Activated naive CD4-positive, alpha-beta T cell treated with anti-CD3 and anti-CD28 coated beads, Interleukin-2, amount 50 U/mL, for 16 hours (primary cell): ENCODE measurements at regions not wholly inside any gene's neighbourhood (a gene's known extent, or its start where the extent isn't known, plus 50 kb on each side); places are given as distances from the start of the nearest gene placed in this dataset.

Experiments
- DNase-seq: peaks from one replicate; pipeline ENCODE4 v3.0.0-alpha.2; 2020

DNA sequence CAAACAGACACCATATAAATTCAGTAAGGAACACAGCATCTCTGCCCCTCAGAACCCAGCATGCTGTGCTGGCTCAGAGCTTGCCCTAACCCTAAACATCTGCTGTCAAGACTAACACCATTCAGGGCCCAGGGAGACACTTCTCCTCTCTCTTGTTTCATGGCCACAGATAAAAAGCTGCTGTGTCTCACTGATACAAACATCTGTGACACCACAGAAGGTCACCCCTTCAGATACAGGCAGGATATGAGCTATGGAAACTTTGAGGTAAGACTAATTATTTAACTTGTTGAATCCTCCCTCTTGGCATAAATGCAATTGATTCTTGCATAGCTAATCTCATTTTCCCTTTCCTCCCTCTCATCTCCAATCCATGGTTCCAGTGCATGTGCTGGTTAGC, 61.6 kb upstream of the GPR12 start:
- DNase-seq, result no peak

DNA sequence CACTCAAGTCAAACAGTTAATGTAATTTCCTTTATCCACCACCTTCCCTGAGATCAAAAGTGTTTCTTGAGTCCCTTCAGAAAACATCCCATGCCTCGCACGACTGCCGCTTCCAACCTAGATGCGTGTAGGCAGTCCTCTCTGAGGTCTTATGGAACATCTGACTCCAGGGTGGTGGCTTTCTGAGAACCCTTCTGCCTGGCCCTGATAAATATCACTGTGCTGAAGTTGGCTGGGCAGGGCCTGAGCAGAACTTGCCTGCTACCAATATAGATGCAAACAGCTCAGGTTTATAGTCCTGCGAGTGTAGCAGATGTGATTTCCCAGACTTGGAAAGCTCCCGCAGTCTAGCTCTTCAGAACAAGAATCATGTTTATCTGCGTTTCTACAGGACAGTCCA, 61.1 kb upstream of the GPR12 start:
- no peak for DNase-seq

DNA sequence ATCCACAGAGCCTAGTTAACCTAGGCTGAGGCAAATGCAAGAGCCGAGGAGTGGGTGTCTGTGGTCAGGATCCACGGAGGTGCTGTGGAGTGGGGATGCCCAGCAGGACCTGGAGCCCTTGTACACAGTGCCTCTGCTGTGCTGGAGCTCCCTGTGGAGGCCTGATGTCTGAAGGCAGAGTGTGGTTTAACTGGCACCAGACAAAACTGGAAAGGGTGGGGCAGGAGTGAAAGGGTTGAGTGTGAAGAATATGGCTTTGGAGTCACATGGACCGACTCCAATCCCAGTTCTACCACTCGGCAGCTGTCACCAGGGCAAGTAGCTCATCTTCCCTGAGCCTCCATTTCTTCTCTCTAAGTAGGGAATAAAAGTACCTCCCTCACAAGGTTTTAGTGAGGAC, 60.3 kb upstream of the GPR12 start:
- DNase-seq, result no peak

DNA sequence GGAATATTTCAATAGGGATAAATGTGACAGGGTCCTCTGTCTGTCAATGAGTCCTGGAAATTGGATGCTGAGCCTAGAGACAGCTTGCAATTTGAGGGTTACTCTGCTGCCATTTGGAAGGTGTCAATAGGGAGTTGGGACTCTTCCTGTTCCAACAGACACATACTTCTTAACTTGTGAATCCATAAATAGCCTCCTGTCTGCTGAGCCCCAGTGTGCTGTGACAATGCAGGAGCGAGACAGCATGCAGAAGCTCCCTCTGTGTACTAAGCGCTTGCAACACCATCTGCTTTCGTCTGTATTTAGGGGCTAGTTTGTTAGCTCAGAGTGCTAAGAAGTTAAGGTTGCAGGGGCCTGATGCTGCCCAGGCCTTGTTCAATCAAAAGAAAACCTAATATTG, 58.5 kb upstream of the GPR12 start:
- no peak for DNase-seq

DNA sequence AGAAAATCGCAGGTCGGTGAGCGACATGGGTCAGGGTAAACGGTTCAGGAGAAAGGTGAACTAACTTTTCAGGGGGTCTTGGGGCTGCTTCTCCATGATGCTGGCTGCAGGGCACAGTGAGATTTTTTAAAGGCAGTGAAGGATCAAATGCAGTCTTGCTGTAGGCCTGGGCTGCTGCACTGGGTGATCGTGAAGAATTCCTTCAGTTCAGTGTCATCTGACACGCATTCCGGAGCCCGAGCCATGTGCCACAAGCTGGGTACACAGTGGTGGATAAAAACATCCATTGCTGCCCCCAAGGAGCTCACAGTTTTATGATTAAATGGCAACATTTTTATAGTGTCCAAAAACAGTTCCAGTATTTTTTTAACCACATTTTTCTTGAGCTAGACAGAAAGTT, 56.3 kb upstream of the GPR12 start:
- no peak for DNase-seq

DNA sequence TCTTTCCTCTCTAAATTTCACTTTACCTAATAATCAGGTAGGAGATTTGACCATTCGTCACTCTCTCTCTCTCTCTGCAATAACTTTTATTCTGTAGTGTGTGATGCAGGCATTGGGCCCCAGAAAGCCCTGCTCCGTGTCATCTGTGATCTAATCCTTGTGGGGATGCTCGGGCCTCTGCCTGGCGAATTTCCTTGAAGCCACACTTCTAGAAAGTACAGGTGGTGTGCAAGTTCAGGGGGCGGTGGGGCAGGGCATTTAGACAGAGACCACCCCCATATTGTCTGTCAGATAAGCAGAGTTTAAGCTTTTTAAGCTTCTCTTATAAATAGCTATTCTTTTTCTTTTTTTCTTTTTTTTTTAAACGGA, 53.4 kb upstream of the GPR12 start:
- no peak for DNase-seq

DNA sequence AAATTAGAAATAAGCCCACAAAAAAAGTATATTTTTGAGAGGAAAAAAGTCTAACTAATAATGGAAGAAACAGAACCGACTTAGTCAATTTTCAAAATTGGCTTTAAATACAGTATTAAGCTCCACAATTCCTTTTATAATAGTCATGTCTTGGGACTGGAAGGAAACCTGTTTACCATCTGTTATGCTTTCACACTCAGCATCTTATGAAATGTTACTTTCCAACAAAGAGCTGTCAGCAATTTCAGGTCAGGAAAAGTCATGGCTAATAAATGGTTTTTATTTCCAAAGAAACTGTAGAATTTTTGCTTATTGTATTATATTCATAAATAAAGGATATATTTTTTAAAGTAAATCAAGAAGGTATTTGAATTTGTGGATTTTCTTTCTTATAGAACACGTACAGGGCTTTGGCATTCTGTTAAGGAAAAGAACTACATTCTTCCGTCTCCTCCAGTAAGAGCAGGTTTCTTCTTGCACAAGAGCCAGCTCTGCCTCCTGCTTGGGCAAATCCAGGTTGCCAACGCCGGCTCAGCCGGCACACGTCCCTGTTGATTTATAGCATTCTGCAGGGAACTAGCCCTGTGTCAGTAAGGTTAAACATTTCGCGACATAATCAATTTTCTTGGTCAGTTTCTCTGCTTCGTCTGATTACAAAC, 52.9 kb upstream of the GPR12 start:
- no peak for DNase-seq

DNA sequence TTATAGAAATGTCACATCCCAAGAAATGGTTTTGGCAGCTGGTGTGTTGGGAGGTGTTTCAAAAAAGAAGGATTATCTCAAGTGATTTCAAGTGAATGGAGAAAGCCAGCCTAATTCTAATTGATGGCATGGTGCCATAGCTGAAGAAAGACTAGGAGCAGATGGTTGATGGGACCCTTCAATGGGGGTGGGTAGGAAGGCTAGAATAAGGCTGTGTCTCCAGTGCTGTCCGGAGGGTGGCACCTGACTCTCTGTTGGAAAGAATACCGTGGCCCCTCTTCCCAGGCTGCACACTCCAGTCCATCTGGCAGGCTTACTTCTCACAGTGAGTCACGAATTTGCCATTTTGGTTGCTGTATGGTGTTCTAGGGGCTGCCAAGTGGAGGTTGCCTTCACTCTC, 51.0 kb upstream of the GPR12 start:
- DNase-seq, result no peak
